A549 (cell line): ENCODE measurements at regions not wholly inside any gene's neighbourhood (a gene's known extent, or its start where the extent isn't known, plus 50 kb on each side); places are given as distances from the start of the nearest gene placed in this dataset.

Experiments
- ATAC-seq, 2 experiments: fragments of 200-7000 bp in 1 of 2; fragments of >200 bp in 1 of 2; cut with Nextera tagmentation in 1 of 2; cut with Tn5 transposase in 1 of 2; 3 replicates each; pipeline versions ENCODE4 v1.8.0 to v1.9.1; 2018 to 2020; ENCODE audit warnings: mild to moderate bottlenecking in 1 of 2, moderate library complexity in 1 of 2
- CTCF ChIA-PET: fragments of 300-600 bp; sonication (Branson Sonifier 250); formaldehyde crosslinking; extraction: SDS; loops from one replicate; lab custom pipeline; 2021; ENCODE audit warnings: antibody characterized with exemption, inconsistent platforms; lab: Yijun Ruan, JAX
- POLR2A ChIA-PET: fragments of 350-600 bp; formaldehyde crosslinking; extraction: SDS; loops from one replicate; lab custom pipeline; 2021; ENCODE audit warnings: antibody characterized with exemption, inconsistent platforms; lab: Yijun Ruan, JAX
- DNase-seq, 2 experiments: peaks; one replicate each; pipeline versions ENCODE4 v3.0.0 to v3.0.0-alpha.2; 2011 to 2016; ENCODE audit warnings: low read depth in 1 of 2, low spot score in 1 of 2
- FAIRE-seq: peaks from 2 replicates; lab custom pipeline; 2011; peaks lifted over from hg19 to GRCh38; lab: Jason Lieb, UNC
- H3K27ac ChIP-seq, 2 experiments: fragments of >200 bp; sonication (Bioruptor Twin); formaldehyde crosslinking; 3 replicates each; pipeline ENCODE4 v1.5.1; 2016 to 2017
- H3K4me1 ChIP-seq: fragments of >200 bp; sonication (Bioruptor Twin); formaldehyde crosslinking; 3 replicates; pipeline ENCODE4 v1.6.1; 2016
- H3K4me2 ChIP-seq: fragments of >200 bp; sonication (Bioruptor Twin); formaldehyde crosslinking; 3 replicates; pipeline ENCODE4 v1.6.1; 2016
- H3K4me3 ChIP-seq: fragments of >200 bp; sonication (Bioruptor Twin); formaldehyde crosslinking; 3 replicates; pipeline ENCODE4 v1.5.1; 2016
- H3K9me3 ChIP-seq: fragments of >200 bp; sonication (Bioruptor Twin); formaldehyde crosslinking; 3 replicates; pipeline ENCODE4 v1.6.1; 2016
- BHLHE40 ChIP-seq: IDR thresholded peaks from 2 replicates; pipeline ENCODE4 v1.6.1; 2012; ENCODE audit warnings: low read depth, low read length, inconsistent platforms
- CEBPB ChIP-seq, 2 experiments: fragments of >200 bp in 1 of 2; sonication (Bioruptor Twin) in 1 of 2; formaldehyde crosslinking in 1 of 2; IDR thresholded peaks; 2 replicates each; pipeline ENCODE4 v1.6.1; 2012 to 2016
- CTCF ChIP-seq: fragments of >200 bp; sonication (Bioruptor Twin); formaldehyde crosslinking; IDR thresholded peaks from 3 replicates; pipeline ENCODE4 v1.5.1; 2016
- EP300 ChIP-seq, 2 experiments: fragments of >200 bp; sonication (Bioruptor Twin); formaldehyde crosslinking; IDR thresholded peaks; 2 replicates in 1 of 2; 3 replicates in 1 of 2; pipeline ENCODE4 v1.6.1; 2016 to 2017
- HES2 ChIP-seq: fragments of >200 bp; sonication (Bioruptor Twin); formaldehyde crosslinking; IDR thresholded peaks from 2 replicates; pipeline ENCODE4 v1.6.1; 2016
- HMGXB4 ChIP-seq: fragments of 250-450 bp; sonication (Bioruptor Pico); IDR thresholded peaks from 2 replicates; pipeline ENCODE4 v1.5.0; 2021; ENCODE audit warnings: mild to moderate bottlenecking, moderate library complexity, borderline replicate concordance
- HOXB13 ChIP-seq: fragments of 250-450 bp; sonication (Bioruptor Pico); IDR thresholded peaks from 2 replicates; pipeline ENCODE4 v1.5.0; 2020; ENCODE audit warnings: low read depth, mild to moderate bottlenecking, moderate library complexity
- JUN ChIP-seq, 2 experiments: fragments of >200 bp; sonication (Bioruptor Twin); formaldehyde crosslinking; IDR thresholded peaks; 2 replicates in 1 of 2; 3 replicates in 1 of 2; pipeline ENCODE4 v1.6.1; 2016 to 2017
- KDM1A ChIP-seq: fragments of 200-600 bp; sonication (generic); IDR thresholded peaks from 2 replicates; pipeline ENCODE4 v1.6.1; 2016; ENCODE audit warnings: low read depth, mild to moderate bottlenecking
- KDM5A ChIP-seq: fragments of 200-600 bp; sonication (generic); IDR thresholded peaks from 2 replicates; pipeline ENCODE4 v1.6.1; 2016; ENCODE audit warnings: antibody characterized with exemption, mild to moderate bottlenecking
- NR3C1 ChIP-seq: fragments of >200 bp; sonication (Bioruptor Twin); formaldehyde crosslinking; IDR thresholded peaks from 3 replicates; pipeline ENCODE4 v1.6.1; 2017
- POLR2A ChIP-seq: IDR thresholded peaks from 2 replicates; pipeline ENCODE4 v1.6.1; 2012; ENCODE audit warnings: mild to moderate bottlenecking, low read length
- POLR2AphosphoS2 ChIP-seq: conservative IDR thresholded peaks from 2 replicates; pipeline ENCODE4 v1.6.1; 2012; ENCODE audit warnings: low read length, improper control_type of control experiment, inconsistent platforms
- RAD21 ChIP-seq, 2 experiments: fragments of >200 bp in 1 of 2; sonication (Bioruptor Twin) in 1 of 2; formaldehyde crosslinking in 1 of 2; IDR thresholded peaks in 1 of 2; conservative IDR thresholded peaks in 1 of 2; 2 replicates in 1 of 2; 3 replicates in 1 of 2; pipeline ENCODE4 v1.6.1; 2012 to 2018; ENCODE audit warnings: inconsistent platforms in 1 of 2
- RARB ChIP-seq: fragments of 250-450 bp; sonication (Bioruptor Pico); IDR thresholded peaks from 2 replicates; pipeline ENCODE4 v1.8.0; 2021; ENCODE audit warnings: mild to moderate bottlenecking, moderate library complexity
- RCOR1 ChIP-seq: fragments of 150-350 bp; IDR thresholded peaks from 2 replicates; pipeline ENCODE4 v1.6.1; 2014; ENCODE audit warnings: antibody characterized with exemption, low read length, low read depth
- REST ChIP-seq: fragments of 200-600 bp; sonication (generic); IDR thresholded peaks from 2 replicates; pipeline ENCODE4 v1.6.1; 2016; ENCODE audit warnings: antibody characterized with exemption, mild to moderate bottlenecking, moderate library complexity
- RNF2 ChIP-seq: fragments of 200-600 bp; sonication (generic); IDR thresholded peaks from 2 replicates; pipeline ENCODE4 v1.6.1; 2016; ENCODE audit warnings: low read depth, mild to moderate bottlenecking, antibody characterized with exemption, moderate library complexity, borderline replicate concordance
- SREBF2 ChIP-seq: fragments of 450-650 bp; IDR thresholded peaks from 2 replicates; pipeline ENCODE4 v1.6.1; 2014; ENCODE audit warnings: mild to moderate bottlenecking, moderate library complexity
- TFCP2L1 ChIP-seq: fragments of 250-450 bp; sonication (Bioruptor Pico); IDR thresholded peaks from 2 replicates; pipeline ENCODE4 v1.5.0; 2021; ENCODE audit warnings: mild to moderate bottlenecking
- TP53 ChIP-seq: fragments of 250-450 bp; sonication (Bioruptor Pico); IDR thresholded peaks from 2 replicates; pipeline ENCODE4 v1.5.0; 2021; ENCODE audit warnings: mild to moderate bottlenecking, moderate library complexity
- USF2 ChIP-seq: fragments of 450-650 bp; IDR thresholded peaks from 2 replicates; pipeline ENCODE4 v1.6.1; 2014; ENCODE audit warnings: antibody characterized with exemption
- ZNF302 ChIP-seq: fragments of 250-450 bp; sonication (Bioruptor Pico); IDR thresholded peaks from 2 replicates; pipeline ENCODE4 v1.9.0; 2021; ENCODE audit warnings: inconsistent platforms, mild to moderate bottlenecking, moderate library complexity
- ZSCAN20 ChIP-seq: fragments of 250-450 bp; sonication (Bioruptor Pico); IDR thresholded peaks from 2 replicates; pipeline ENCODE4 v1.8.0; 2022; ENCODE audit warnings: mild to moderate bottlenecking, moderate library complexity
- WGBS: methylation state at CpG from one replicate; pipeline ENCODE4 v1.1.6; 2017; ENCODE audit errors: missing lambda C conversion rate; 5-methylcytosine and 5-hydroxymethylcytosine counted together

- FAIRE-seq, result no peak
- H3K27ac ChIP-seq, result no peak overlapping the region
- H3K9me3 ChIP-seq, result no peaks in the 10 kb centered on the region
- H3K4me3 ChIP-seq, result no peak overlapping the region
- no peak for ATAC-seq
- CTCF ChIA-PET, result no interaction called here
- POLR2A ChIA-PET, result no interaction called here
- 2% methylated on average over 6 of the region's 6 CpGs for WGBS
- no peak for DNase-seq
- H3K4me2 ChIP-seq, result no peak overlapping the region
- no peak for TF ChIP-seq HMGXB4 (CRISPR knock-in tag)
- no peak for TF ChIP-seq KDM5A
- TF ChIP-seq EP300 (IDR thresholded peaks at IDR 0.05), result no peak
- no peak for TF ChIP-seq NR3C1
- TF ChIP-seq TFCP2L1, result no peak
- no peak for TF ChIP-seq CTCF
- TF ChIP-seq HES2, result no peak
- no peak for TF ChIP-seq RARB (CRISPR knock-in tag)
- no peak for TF ChIP-seq POLR2AphosphoS2
- TF ChIP-seq KDM1A, result no peak
- TF ChIP-seq RAD21 (conservative IDR thresholded peaks at IDR 0.05 in 1 of 2, IDR thresholded peaks at IDR 0.05 in 1 of 2), result no peak
- no peak for TF ChIP-seq RNF2
- no peaks in the 10 kb centered on the region for H3K4me1 ChIP-seq
Observed at GRCh38 chr4:20319825-20320612, 68.3 kb downstream of the SLIT2 start.

GRCh38 chr4:20323991-20324390, 72.3 kb downstream of the SLIT2 start:
- CTCF ChIA-PET, result no interaction called here
- no peak for TF ChIP-seq ZNF302
- no peak for TF ChIP-seq SREBF2
- no peak for TF ChIP-seq JUN (IDR thresholded peaks at IDR 0.05)
- TF ChIP-seq USF2, result no peak
- TF ChIP-seq RCOR1, result no peak
- no peak for TF ChIP-seq TP53 (CRISPR knock-in tag)
- TF ChIP-seq HOXB13, result no peak
- no peak for TF ChIP-seq HMGXB4 (CRISPR knock-in tag)
- no peak for TF ChIP-seq EP300 (IDR thresholded peaks at IDR 0.05)
- no peak for TF ChIP-seq ZSCAN20 (CRISPR knock-in tag)
- TF ChIP-seq NR3C1, result no peak
- no peak for TF ChIP-seq REST
- no peak for TF ChIP-seq CEBPB (IDR thresholded peaks at IDR 0.05)
- no peak for TF ChIP-seq POLR2A
- no peak for TF ChIP-seq BHLHE40
- no peak for FAIRE-seq

More at GRCh38 chr4:20323991-20324390, 72.3 kb downstream of the SLIT2 start:
- no peak overlapping the region for H3K27ac ChIP-seq
- H3K9me3 ChIP-seq, result no peaks in the 10 kb centered on the region
- no peak for ATAC-seq
- H3K4me1 ChIP-seq, result no peaks in the 10 kb centered on the region
- 6% methylated on average over 6 of the region's 6 CpGs for WGBS
- no peak for DNase-seq
- H3K4me3 ChIP-seq, result no peak overlapping the region
- POLR2A ChIA-PET, result no interaction called here
- no peak overlapping the region for H3K4me2 ChIP-seq
